ENCODE measurements at regions not wholly inside any gene's neighbourhood (a gene's known extent, or its start where the extent isn't known, plus 50 kb on each side); places are given as distances from the start of the nearest gene placed in this dataset.

GRCh38 chr4:17189401-17189720, 290.9 kb upstream of the LDB2 start:
- ATAC-seq (no peak), DNase-seq (peak in 1 of 4 donors; percentile 4)
- H3K4me1 ChIP-seq = no peaks in the 10 kb centered on the region
- no peaks in the 10 kb centered on the region for H3K36me3 ChIP-seq (replicated peaks in 1 of 2; ENCODE audit: insufficient read depth in 1 of 2, low read depth in 2 of 2)
- no peaks in the 10 kb centered on the region for H3K9me3 ChIP-seq
- H3K27ac ChIP-seq = no peak overlapping the region
- H3K27me3 ChIP-seq = no peaks in the 10 kb centered on the region
- intact Hi-C loops (cut with DNase I) = no loop called here
- no peak overlapping the region for H3K4me3 ChIP-seq
- WGBS, 2 donors = 17 to 30% methylated on average over 4 of the region's 4 CpGs
- TF ChIP-seq POLR2A (IDR thresholded peaks at IDR 0.05) = no peak
- no peak for TF ChIP-seq CTCF (IDR thresholded peaks at IDR 0.05)

GRCh38 chr4:17188547-17189400, 290.3 kb upstream of the LDB2 start:
- DNase-seq = no peak
- no peak for TF ChIP-seq CTCF (IDR thresholded peaks at IDR 0.05)
- TF ChIP-seq POLR2A (IDR thresholded peaks at IDR 0.05) = no peak

GRCh38 chr4:17188125-17188524, 289.7 kb upstream of the LDB2 start:
- ATAC-seq (no peak), DNase-seq (no peak)
- intact Hi-C loops (cut with DNase I) = no loop called here
- TF ChIP-seq POLR2A (IDR thresholded peaks at IDR 0.05) = no peak
- no peak for TF ChIP-seq CTCF (IDR thresholded peaks at IDR 0.05)
- Histone ChIP-seq H3K4me1 (no peaks in the 10 kb centered on the region), H3K9me3 (no peaks in the 10 kb centered on the region), H3K27ac (no peak overlapping the region), H3K27me3 (no peaks in the 10 kb centered on the region), H3K36me3 (replicated peaks in 1 of 2; ENCODE audit: insufficient read depth in 1 of 2, low read depth in 2 of 2) (no peaks in the 10 kb centered on the region), H3K4me3 (no peak overlapping the region)
- WGBS, 2 donors = 15 to 16% methylated on average over 3 of the region's 3 CpGs

More at GRCh38 chr4:17188547-17189400, 290.3 kb upstream of the LDB2 start:
- 47 to 66% methylated on average over 4 of the region's 4 CpGs for WGBS, 2 donors
- H3K4me3 ChIP-seq = no peak overlapping the region
- H3K36me3 ChIP-seq (replicated peaks in 1 of 2; ENCODE audit: insufficient read depth in 1 of 2, low read depth in 2 of 2) = no peaks in the 10 kb centered on the region
- no peaks in the 10 kb centered on the region for H3K4me1 ChIP-seq
- no peaks in the 10 kb centered on the region for H3K9me3 ChIP-seq
- H3K27me3 ChIP-seq = no peaks in the 10 kb centered on the region
- intact Hi-C loops (cut with DNase I) = no loop called here
- ATAC-seq = no peak
- no peak overlapping the region for H3K27ac ChIP-seq

GRCh38 chr4:17187003-17187402, 288.6 kb upstream of the LDB2 start:
- Histone ChIP-seq H3K4me1 (no peaks in the 10 kb centered on the region), H3K4me3 (no peak overlapping the region), H3K9me3 (no peaks in the 10 kb centered on the region), H3K36me3 (replicated peaks in 1 of 2; ENCODE audit: insufficient read depth in 1 of 2, low read depth in 2 of 2) (no peaks in the 10 kb centered on the region), H3K27me3 (no peaks in the 10 kb centered on the region), H3K27ac (no peak overlapping the region)
- TF ChIP-seq CTCF (IDR thresholded peaks at IDR 0.05) (no peak), POLR2A (IDR thresholded peaks at IDR 0.05) (no peak)
- intact Hi-C loops (cut with DNase I) = no loop called here
- DNase-seq (no peak), ATAC-seq (no peak)
- 58 to 63% methylated on average over 5 of the region's 5 CpGs for WGBS, 2 donors

- DNase-seq = no peak
- Histone ChIP-seq H3K9me3 (no peaks in the 10 kb centered on the region), H3K36me3 (replicated peaks in 1 of 2; ENCODE audit: insufficient read depth in 1 of 2, low read depth in 2 of 2) (no peaks in the 10 kb centered on the region), H3K27ac (no peak overlapping the region), H3K27me3 (no peaks in the 10 kb centered on the region), H3K4me1 (no peaks in the 10 kb centered on the region), H3K4me3 (no peak overlapping the region)
- no peak for ATAC-seq
- TF ChIP-seq CTCF (IDR thresholded peaks at IDR 0.05) (no peak), POLR2A (IDR thresholded peaks at IDR 0.05) (no peak)
- intact Hi-C loops (cut with DNase I) = no loop called here
- 32 to 34% methylated on average over 4 of the region's 4 CpGs for WGBS, 2 donors
Measured at GRCh38 chr4:17182888-17183287, 284.4 kb upstream of the LDB2 start.

Data from body of pancreas (tissue), 4 donors.